GM18867 (cell line): ENCODE measurements at regions not wholly inside any gene's neighbourhood (a gene's known extent, or its start where the extent isn't known, plus 50 kb on each side); places are given as distances from the start of the nearest gene placed in this dataset.

Experiments used
- ATAC-seq: cut with Tn5 transposase; IDR thresholded peaks from one replicate; pipeline ENCODE4 v1.9.1; 2021; ENCODE audit warnings: mild to moderate bottlenecking, moderate library complexity; ENCODE audit not compliant: unreplicated experiment

- no peak for ATAC-seq
Measured at GRCh38 chr2:103664690-103665089, 902.9 kb downstream of the TMEM182 start.

- no peak for ATAC-seq
Measured at GRCh38 chr2:103667335-103667884, 905.6 kb downstream of the TMEM182 start.

- ATAC-seq = no peak
Measured at GRCh38 chr2:103669531-103669930, 907.7 kb downstream of the TMEM182 start.
